LNCAP (cell line): ENCODE measurements at regions not wholly inside any gene's neighbourhood (a gene's known extent, or its start where the extent isn't known, plus 50 kb on each side); places are given as distances from the start of the nearest gene placed in this dataset.

Experiments used
- CTCF ChIP-seq: fragments of 450-650 bp; IDR thresholded peaks from 2 replicates; pipeline ENCODE4 v1.5.1; 2017; ENCODE audit warnings: mild to moderate bottlenecking

- TF ChIP-seq CTCF = no peak
Measured at GRCh38 chr1:233722212-233722979, 108.5 kb downstream of the KCNK1 start.

- TF ChIP-seq CTCF = no peak
Measured at GRCh38 chr1:233723387-233723786, 109.5 kb downstream of the KCNK1 start.

GRCh38 chr1:233725423-233725822, 111.5 kb downstream of the KCNK1 start:
- TF ChIP-seq CTCF = no peak

- TF ChIP-seq CTCF = no peak
Measured at GRCh38 chr1:233728721-233729120, 114.8 kb downstream of the KCNK1 start.

- no peak for TF ChIP-seq CTCF
Measured at GRCh38 chr1:233730380-233730779, 116.5 kb downstream of the KCNK1 start.

GRCh38 chr1:233730809-233731208, 116.9 kb downstream of the KCNK1 start:
- no peak for TF ChIP-seq CTCF

- TF ChIP-seq CTCF = no peak
Measured at GRCh38 chr1:233732206-233732605, 118.3 kb downstream of the KCNK1 start.

- TF ChIP-seq CTCF = no peak
Measured at GRCh38 chr1:233734456-233734855, 120.5 kb downstream of the KCNK1 start.
